Keratinocyte (primary cell): ENCODE measurements at regions not wholly inside any gene's neighbourhood (a gene's known extent, or its start where the extent isn't known, plus 50 kb on each side); places are given as distances from the start of the nearest gene placed in this dataset.

ENCODE experiments used
- CTCF ChIP-seq, 3 experiments: IDR thresholded peaks in 1 of 3; conservative IDR thresholded peaks in 1 of 3; optimal IDR thresholded peaks in 1 of 3; 2 replicates in 2 of 3; 3 replicates in 1 of 3; pipeline versions ENCODE3 to v1.5.1; 2011; ENCODE audit warnings: low read length in 3 of 3, mild to moderate bottlenecking in 3 of 3, moderate library complexity in 2 of 3, control low read depth in 1 of 3, inconsistent platforms in 1 of 3; ENCODE audit not compliant: insufficient read depth in 2 of 3; ENCODE audit errors: extremely low read depth in 1 of 3
- EZH2 ChIP-seq: IDR thresholded peaks from one replicate; pipeline ENCODE4 v1.6.1; 2012; ENCODE audit warnings: inconsistent platforms, mild to moderate bottlenecking, low read length, moderate library complexity

GRCh38 chr9:99628285-99628684 is 193.4 kb upstream of the NR4A3 start:
- no peak for TF ChIP-seq CTCF (optimal IDR thresholded peaks at IDR 0.05 in 1 of 3, IDR thresholded peaks at IDR 0.05 in 1 of 3, conservative IDR thresholded peaks at IDR 0.05 in 1 of 3; ENCODE audit: extremely low read depth in 1 of 3, insufficient read depth in 2 of 3, low read length in 3 of 3)
- no peak for TF ChIP-seq EZH2
